GM18508 (cell line): ENCODE measurements at regions not wholly inside any gene's neighbourhood (a gene's known extent, or its start where the extent isn't known, plus 50 kb on each side); places are given as distances from the start of the nearest gene placed in this dataset.

Experiments
- ATAC-seq: cut with Tn5 transposase; IDR thresholded peaks from one replicate; pipeline ENCODE4 v1.9.1; 2021; ENCODE audit warnings: moderate number of reproducible peaks; ENCODE audit not compliant: insufficient read depth, unreplicated experiment

DNA sequence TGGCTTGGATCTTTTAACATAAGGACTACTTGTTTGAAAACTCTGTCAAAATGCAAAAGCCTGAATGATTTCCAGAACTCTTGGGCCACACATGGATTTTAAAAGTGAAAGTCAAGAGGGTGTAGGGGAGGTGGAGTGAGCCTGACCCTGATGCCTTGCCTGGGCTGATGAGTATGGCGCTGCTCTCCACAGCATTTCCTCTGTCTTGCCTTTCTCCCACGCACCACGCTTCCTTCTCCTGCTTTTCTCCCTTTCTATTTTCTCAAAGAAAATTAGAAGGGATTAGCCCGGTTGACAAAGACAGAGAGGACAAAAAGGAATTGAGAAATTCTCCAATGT, 207.0 kb upstream of the CCDC68 start:
- ATAC-seq, result no peak

GRCh38 chr18:55163550-55163949, 204.3 kb upstream of the CCDC68 start:
- no peak for ATAC-seq

DNA sequence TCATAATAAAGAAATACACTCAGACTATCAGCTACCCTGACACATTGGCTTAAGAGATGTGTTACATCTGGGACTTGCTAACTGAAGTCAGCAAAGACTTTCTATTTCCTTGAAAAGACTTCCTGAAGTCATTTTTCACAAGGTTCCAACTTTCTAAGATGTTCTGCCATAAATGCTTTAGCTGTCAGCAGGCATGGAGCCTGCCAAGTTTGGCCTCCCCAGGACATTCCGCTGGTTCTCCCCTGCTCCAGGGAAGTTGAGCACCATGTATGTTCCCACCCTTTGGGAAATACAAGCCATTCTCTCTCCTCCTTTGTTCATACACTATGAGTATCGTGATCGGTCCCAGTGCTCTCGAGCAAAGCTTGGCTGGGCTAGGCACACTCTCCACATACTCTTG, 202.7 kb upstream of the CCDC68 start:
- no peak for ATAC-seq

DNA sequence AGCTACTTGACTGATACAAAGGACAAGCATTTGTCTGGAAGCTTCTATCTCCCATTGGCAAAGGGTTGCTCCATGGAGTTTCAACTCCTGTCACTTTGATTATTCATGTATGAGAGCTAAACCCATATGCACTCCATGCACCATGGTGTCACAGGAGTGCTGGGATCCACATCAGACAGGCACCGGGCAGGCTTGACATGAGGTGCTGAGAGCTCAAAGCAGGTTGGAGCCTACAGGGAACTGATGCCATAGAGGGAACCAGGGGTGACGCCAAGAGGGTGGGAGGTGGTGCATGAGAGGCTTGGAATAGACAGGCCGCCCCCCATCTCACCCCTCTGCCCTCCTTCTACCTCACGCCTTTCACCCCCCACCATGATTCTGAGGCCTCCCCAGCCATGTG, 199.8 kb upstream of the CCDC68 start:
- ATAC-seq, result no peak

DNA sequence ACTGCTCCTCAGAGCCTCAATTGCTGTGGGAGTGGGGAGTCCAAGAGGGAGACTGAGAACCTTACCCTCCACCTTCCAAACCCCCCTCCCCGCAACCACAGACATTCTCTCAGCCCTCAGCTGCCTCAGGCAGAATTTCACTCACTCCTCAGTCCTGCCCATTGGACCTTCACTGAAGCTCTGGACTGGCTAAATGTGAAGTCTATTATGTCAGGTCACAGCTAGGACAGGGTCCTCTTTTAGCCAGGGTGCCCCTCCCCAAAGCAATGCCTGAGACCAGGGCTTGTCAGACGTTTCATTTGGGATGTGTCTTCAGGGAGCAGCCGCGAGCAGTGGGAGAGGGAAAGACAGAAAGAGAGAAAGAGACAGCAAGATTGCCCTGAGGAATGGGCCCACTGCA, 199.3 kb upstream of the CCDC68 start:
- ATAC-seq, result no peak

- ATAC-seq, result no peak
Observed at GRCh38 chr18:55153346-55153745, 194.1 kb upstream of the CCDC68 start.

- no peak for ATAC-seq
Observed at GRCh38 chr18:55152801-55153200, 193.5 kb upstream of the CCDC68 start.

GRCh38 chr18:55149994-55150393, 190.7 kb upstream of the CCDC68 start:
- ATAC-seq, result no peak

GRCh38 chr18:55147791-55148190, 188.5 kb upstream of the CCDC68 start:
- no peak for ATAC-seq

DNA sequence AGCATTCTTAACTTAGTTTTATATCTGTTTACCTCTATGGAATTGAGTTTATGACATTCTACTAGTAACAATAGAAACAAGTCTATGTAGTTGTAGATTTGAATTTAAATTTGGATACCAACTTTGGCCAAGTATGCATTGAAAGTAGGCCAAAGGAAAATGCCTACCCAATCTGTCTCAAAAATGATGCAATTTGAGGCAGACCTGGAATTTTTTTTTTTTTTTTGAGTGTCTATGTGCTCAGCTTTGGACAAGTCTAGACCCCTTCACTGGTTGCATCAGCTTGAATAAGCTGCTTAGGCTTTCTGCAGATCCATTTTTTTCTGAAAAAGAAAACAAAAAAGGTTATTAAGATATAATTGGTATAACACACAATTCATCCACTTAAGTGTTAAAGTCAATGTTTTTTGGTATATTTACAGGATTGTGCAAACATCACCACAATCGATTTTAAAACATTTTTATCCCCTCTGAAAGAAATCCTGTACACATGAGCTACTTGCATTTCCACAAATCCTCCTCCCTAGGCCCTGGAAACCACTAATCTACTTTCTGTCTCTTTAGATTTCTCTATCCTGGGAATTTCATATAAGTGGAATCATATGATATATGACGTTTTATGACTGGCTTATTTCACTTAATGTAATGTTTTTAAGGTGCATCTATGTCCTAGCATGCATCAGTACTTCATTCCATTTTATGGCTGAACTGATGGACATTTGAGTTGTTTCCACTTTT, 185.1 kb upstream of the CCDC68 start:
- no peak for ATAC-seq

DNA sequence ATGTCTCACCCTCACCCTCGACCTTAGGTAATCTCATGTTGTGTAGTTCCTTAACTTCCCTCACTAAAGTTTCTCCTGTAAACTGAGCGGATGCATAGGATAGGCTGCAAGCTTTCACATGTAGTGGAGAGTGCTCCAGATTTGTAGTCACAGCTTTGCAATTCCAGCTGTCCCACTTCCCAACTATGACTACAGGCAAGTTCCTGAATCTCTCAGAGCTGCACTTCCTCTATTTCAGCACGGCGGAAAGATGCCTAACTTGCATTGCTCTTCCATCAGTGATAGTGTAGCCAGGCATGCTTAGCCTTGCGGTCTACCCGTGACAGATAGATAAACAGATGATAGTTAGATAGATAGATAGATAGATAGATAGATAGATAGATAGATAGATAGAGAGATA, 183.1 kb upstream of the CCDC68 start:
- ATAC-seq, result no peak

DNA sequence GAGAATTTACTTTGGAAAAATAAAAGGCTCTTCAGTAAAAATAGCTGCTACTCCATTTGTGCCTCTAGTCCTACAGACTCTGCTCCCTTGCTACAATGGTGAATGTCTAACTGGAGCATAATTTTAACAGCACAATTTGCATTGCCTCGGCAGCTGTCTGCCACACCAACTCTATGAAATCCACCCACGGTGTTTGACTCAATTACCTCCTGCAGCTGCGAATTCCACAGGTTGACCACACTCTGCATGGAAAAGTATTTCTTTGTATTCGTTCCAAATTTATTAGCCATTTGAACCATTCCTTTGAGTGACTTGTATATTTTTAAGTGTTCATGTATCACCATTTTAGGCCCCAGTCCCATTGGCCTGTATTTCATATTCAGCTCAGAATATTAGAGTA, 182.1 kb upstream of the CCDC68 start:
- ATAC-seq, result no peak

DNA sequence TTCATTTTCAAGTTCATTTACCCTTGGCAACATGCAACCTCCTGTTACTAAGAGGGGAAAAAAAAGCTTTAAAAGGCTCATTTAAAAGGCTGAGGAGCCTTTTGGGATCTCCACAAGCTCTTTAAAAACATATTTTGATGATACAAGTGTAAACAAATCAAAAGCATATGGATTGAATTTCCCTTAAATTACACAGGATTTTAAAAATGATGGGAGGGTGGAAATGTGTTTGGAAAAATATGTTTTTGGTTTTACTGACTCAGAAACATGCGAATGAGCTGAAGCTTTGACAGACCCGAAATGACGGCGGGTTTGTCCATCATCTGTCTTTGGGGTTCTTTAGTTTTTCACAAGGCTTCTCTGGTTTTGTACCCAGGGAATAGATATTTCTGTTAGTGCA, 180.6 kb upstream of the CCDC68 start:
- no peak for ATAC-seq

- no peak for ATAC-seq
Observed at GRCh38 chr18:55139307-55139706, 180.0 kb upstream of the CCDC68 start.

DNA sequence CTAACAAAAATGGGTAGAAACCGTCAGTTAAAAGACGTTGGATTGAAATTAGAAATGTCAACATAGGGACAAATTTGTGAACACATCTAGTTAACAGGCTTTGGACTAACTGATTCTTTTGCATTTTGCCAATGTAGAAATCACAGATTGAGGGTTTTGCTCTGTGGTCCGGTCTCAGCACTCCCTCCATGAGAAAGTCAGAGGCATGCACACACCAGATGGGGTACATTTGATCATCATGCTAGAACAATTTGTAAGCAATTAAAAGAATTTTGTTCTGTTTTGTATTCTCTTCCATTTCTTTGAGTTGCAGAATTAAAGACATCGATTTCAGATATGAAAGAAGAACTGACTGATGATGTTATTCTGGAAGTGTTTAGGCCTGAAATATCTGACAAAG, 179.1 kb upstream of the CCDC68 start:
- no peak for ATAC-seq

DNA sequence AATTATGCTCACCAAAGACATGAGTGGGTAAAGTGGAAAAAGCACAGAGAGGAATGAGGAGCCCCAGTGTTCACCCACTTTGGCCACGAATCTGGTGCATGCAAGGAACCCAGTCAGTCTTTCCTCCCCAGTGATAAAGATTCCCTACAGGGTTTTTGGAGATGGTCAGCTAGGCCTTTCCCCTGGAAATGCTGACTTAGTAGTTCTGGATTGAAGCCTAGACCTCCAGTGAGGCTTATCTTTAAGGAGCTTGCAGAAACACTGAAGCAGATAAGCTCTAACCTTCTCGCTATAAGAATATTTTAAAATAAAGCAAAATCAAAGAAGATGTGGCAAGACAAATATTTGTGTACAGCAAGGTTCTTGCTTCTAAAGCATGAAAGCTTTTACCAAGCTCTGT, 178.3 kb upstream of the CCDC68 start:
- ATAC-seq, result no peak

DNA sequence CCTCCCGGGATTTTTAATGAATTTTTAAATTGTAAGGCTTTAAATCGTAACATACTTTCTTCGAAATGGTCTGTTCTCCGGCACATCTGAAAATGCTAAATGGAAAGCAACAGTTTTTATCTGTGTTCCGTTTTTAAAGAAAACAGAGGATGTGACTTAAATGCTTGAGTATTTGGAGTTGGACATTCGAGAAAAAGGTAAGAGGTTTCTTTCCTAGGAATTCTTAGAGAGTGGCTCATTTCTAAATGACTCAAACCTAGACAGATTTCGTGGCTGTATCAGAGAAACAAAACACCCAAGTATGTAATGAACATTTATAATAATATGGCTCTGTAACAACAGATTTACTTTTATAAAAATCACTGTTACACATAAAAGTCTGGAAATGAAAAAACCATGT, 177.6 kb upstream of the CCDC68 start:
- ATAC-seq, result no peak

- no peak for ATAC-seq
Observed at GRCh38 chr18:55136258-55136657, 177.0 kb upstream of the CCDC68 start.

DNA sequence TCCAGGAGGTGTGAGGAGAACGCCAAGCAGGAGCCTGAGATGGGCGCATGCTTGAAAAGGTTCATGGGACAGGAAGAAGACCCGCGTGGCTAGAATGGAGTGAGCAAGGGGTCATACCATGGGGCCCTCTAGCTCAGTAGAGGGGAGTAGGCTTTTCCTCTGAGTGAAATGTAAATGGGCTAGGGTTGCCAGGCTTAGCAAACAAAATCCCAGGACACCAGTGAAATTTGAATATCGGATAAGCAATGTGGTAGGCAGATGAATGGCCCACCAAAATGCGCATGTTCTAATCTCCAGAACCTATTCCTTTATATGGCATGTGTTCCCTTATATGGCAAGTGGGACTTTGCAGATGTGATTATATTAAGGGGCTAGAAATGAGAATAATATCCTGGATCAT, 174.1 kb upstream of the CCDC68 start:
- no peak for ATAC-seq

DNA sequence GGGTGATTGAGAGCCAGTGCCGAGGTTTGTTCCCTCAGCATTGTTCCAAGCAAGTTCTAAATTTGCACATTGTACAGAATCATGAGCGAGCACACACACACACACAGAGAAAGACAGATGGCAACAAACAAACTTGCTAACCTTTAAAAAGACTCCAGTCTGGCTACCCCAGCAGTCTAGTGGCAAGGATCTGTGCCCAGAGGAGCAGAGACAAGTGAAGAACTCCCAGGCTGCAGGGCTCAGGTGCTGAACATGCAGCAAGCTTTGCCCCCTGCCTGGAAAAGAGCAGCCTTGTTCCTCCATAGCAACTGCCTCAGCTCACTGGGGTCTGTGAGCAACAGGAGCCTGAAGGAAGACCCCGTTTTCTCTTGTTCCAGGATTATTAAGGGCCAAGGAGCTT, 169.2 kb upstream of the CCDC68 start:
- ATAC-seq, result no peak

GRCh38 chr18:55124078-55124763, 165.0 kb upstream of the CCDC68 start:
- no peak for ATAC-seq

DNA sequence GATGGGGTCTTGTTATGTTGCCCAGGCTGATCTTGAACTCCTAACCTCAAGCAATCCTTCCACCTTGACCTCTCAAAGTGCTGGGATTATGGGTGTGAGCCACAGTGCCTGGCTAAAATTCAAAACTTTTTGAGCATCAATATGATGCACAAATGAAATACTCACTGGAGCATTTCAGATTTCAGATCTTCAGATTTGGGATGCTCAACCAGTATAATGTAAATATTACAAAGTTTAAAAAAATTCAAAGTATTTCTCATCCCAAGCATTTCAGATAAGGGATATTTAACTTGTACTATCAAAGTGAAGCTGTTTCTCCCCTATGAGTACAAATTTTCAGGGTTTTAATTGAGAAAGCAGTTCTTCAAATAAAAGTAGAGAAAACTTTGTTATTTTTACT, 164.1 kb upstream of the CCDC68 start:
- no peak for ATAC-seq
